Stimulated activated memory B cell treated with anti-CD40 and anti-IgM and Interleukin-4, amounts not matched to agents 10 μg/mL and 1 μg/mL and 100 μg/mL, for 72 hours (primary cell): ENCODE measurements at regions not wholly inside any gene's neighbourhood (a gene's known extent, or its start where the extent isn't known, plus 50 kb on each side); places are given as distances from the start of the nearest gene placed in this dataset.

ENCODE experiments used
- ATAC-seq: fragments of 150-1000 bp; cut with Tn5 transposase; 2 replicates; pipeline ENCODE4 v1.10.0; 2021
- H3K27ac Mint-ChIP-seq: one replicate; pipeline ENCODE4 v1.8.0; 2022; ENCODE audit warnings: mild to moderate bottlenecking, mixed read lengths
- H3K27me3 Mint-ChIP-seq: one replicate; pipeline ENCODE4 v1.8.0; 2022; ENCODE audit warnings: mixed read lengths
- H3K36me3 Mint-ChIP-seq: one replicate; pipeline ENCODE4 v1.8.0; 2022; ENCODE audit warnings: mixed read lengths
- H3K4me1 Mint-ChIP-seq: one replicate; pipeline ENCODE4 v1.8.0; 2022; ENCODE audit warnings: mixed read lengths
- H3K4me3 Mint-ChIP-seq: one replicate; pipeline ENCODE4 v1.8.0; 2022; ENCODE audit warnings: mild to moderate bottlenecking, moderate library complexity, mixed read lengths
- H3K9me3 Mint-ChIP-seq: one replicate; pipeline ENCODE4 v1.8.0; 2022; ENCODE audit warnings: mixed read lengths

DNA sequence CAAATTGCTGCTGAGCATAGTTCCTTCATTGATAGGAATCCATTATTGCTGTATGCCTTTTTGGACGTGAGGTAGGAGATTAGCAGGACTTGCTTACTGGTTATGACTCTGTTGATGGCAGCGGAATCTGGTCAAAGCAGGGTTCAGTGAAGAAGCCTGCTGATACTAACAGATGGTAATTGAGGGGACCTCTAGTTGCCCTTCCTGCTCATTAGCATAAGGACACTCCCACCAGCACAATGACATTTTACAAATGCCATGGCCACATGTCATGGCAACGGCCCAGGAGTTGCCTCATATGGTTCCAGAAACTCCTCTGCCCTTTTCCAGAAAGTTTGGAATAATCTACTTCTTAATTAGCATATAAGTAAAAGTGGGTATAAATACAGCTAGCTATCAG, 417.5 kb downstream of the CDC14C start:
- no peak for ATAC-seq
- Mint-ChIP-seq H3K27me3 (no peaks in the 10 kb centered on the region), H3K27ac (no peak overlapping the region), H3K9me3 (peaks cover 5% of the 10 kb centered on the region), H3K36me3 (no peaks in the 10 kb centered on the region), H3K4me3 (no peak overlapping the region), H3K4me1 (no peaks in the 10 kb centered on the region)

DNA sequence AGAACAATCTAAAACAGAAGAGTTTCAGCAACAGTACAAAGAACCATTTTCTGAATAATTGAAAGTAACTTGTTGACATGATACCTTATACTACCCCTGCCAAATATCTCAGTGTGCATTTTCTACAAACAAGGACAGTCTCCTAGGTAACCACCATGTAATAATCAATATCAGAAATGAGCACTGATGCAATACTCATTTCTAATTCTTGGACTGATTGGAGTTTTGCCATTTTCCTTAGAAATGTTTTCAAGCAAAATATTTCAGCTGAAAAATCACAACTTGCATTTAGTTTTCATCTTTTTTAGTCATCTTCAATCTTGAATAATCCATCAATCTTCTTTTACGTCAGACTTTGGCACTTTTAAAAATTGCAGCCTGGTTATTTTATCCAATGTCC, 420.2 kb downstream of the CDC14C start:
- Mint-ChIP-seq H3K27me3 (no peaks in the 10 kb centered on the region), H3K36me3 (no peaks in the 10 kb centered on the region), H3K4me3 (no peak overlapping the region), H3K9me3 (peaks cover 5% of the 10 kb centered on the region), H3K4me1 (no peaks in the 10 kb centered on the region), H3K27ac (no peak overlapping the region)
- no peak for ATAC-seq

DNA sequence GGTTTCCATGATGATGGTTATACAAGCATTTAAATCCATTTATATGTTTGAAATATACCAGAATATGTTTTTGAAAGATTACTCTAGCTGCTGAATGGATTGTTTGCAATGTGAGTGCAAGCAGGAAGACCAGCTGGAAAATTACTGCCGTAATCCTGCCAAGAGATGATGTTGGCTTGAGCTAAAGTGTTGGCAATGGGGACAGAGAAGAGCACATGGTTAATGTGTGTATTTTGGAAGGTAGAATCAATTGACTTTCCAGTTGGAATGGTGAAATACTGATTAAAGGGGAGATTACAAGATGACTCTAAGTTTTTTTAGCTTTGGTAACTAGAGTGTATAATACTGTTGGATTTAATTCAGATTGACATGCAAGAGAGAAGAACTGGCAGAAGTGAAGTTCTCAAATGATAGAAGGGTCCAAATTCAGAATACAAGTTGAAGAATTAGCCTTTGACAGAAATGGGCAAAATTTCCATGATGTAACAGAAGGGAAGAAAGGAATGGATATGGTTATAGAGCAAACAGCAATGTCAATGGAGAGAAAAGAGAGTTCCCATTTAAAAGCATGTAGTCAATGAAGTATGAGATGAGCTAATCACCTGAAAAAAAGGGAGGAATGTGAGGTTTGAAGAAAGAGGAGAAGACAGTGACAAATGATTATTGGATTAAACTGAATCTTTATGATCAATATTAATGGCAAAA, 422.0 kb downstream of the CDC14C start:
- Mint-ChIP-seq H3K4me3 (no peak overlapping the region), H3K36me3 (no peaks in the 10 kb centered on the region), H3K4me1 (no peaks in the 10 kb centered on the region), H3K9me3 (peaks cover 5% of the 10 kb centered on the region), H3K27ac (no peak overlapping the region), H3K27me3 (no peaks in the 10 kb centered on the region)
- ATAC-seq = no peak

- H3K27ac Mint-ChIP-seq = no peak overlapping the region
- H3K4me3 Mint-ChIP-seq = no peak overlapping the region
- H3K36me3 Mint-ChIP-seq = no peaks in the 10 kb centered on the region
- no peaks in the 10 kb centered on the region for H3K4me1 Mint-ChIP-seq
- no peaks in the 10 kb centered on the region for H3K27me3 Mint-ChIP-seq
- ATAC-seq = no peak
- H3K9me3 Mint-ChIP-seq = peaks cover 8% of the 10 kb centered on the region
Observed at GRCh38 chr7:49367072-49367471, 406.4 kb upstream of the VWC2 start.

GRCh38 chr7:49371771-49372170, 401.7 kb upstream of the VWC2 start:
- H3K4me3 Mint-ChIP-seq = no peak overlapping the region
- ATAC-seq = no peak
- peaks cover 9% of the 10 kb centered on the region for H3K9me3 Mint-ChIP-seq
- H3K4me1 Mint-ChIP-seq = no peaks in the 10 kb centered on the region
- no peaks in the 10 kb centered on the region for H3K27me3 Mint-ChIP-seq
- H3K27ac Mint-ChIP-seq = no peak overlapping the region
- no peaks in the 10 kb centered on the region for H3K36me3 Mint-ChIP-seq

GRCh38 chr7:49376817-49377375, 396.5 kb upstream of the VWC2 start:
- H3K9me3 Mint-ChIP-seq = peaks cover 5% of the 10 kb centered on the region
- no peak overlapping the region for H3K27ac Mint-ChIP-seq
- no peaks in the 10 kb centered on the region for H3K4me1 Mint-ChIP-seq
- H3K36me3 Mint-ChIP-seq = no peaks in the 10 kb centered on the region
- no peaks in the 10 kb centered on the region for H3K27me3 Mint-ChIP-seq
- no peak for ATAC-seq
- H3K4me3 Mint-ChIP-seq = no peak overlapping the region

DNA sequence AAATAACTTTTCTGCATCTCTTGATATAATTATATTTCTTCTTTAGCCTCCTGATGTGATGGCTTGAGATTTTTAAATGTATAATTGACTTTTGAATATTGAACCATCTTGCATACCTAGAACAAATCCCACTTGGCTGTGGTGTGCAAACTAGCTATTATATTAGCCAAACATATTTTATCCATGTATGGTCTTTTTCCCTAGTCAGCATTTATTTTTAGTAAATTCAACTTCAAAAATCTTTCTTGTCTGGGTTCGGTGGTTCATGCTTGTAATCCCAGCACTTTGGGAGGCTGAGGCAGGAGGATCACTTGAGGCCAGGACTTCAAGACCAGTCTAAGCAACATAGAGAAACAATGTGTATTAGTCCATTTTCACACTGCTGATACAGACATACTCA, 386.6 kb upstream of the VWC2 start:
- Mint-ChIP-seq H3K4me1 (no peaks in the 10 kb centered on the region), H3K27me3 (no peaks in the 10 kb centered on the region), H3K4me3 (no peak overlapping the region), H3K9me3 (peaks cover 13% of the 10 kb centered on the region), H3K36me3 (no peaks in the 10 kb centered on the region), H3K27ac (no peak overlapping the region)
- no peak for ATAC-seq

DNA sequence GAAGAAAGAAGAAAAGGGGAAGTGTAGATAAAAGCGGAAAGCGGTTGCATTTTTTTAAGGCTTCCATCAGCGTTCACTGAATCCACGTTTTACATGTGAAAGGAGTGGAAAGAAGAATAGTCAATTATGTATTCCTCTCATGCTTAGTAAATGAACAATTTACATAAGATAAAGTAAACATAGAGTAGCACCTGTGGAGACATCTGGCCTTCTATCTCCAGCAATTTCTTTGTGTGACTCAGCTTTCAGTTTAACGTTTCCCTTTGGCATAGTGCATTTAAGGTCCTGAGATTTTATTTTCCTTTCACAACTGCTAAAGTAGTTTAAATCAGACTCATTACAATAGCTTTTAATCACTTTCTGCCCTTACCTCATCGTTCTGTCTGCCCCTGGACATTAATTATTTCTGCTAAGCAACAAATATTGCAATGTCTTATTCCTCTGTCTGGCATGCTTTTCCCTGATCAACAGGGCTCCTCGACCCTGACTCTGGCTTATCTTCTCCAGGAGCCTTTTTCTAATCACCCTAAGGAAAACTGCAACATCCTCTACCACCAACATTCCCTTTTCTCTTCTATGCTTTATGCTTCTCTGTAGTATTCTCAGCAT, 383.5 kb upstream of the VWC2 start:
- Mint-ChIP-seq H3K36me3 (no peaks in the 10 kb centered on the region), H3K27ac (no peak overlapping the region), H3K4me1 (no peaks in the 10 kb centered on the region), H3K27me3 (no peaks in the 10 kb centered on the region), H3K4me3 (no peak overlapping the region), H3K9me3 (peaks cover 8% of the 10 kb centered on the region)
- no peak for ATAC-seq

- Mint-ChIP-seq H3K27ac (no peak overlapping the region), H3K27me3 (no peaks in the 10 kb centered on the region), H3K36me3 (no peaks in the 10 kb centered on the region), H3K4me1 (no peaks in the 10 kb centered on the region), H3K9me3 (no peaks in the 10 kb centered on the region), H3K4me3 (no peak overlapping the region)
- no peak for ATAC-seq
Observed at GRCh38 chr7:49396229-49396628, 377.2 kb upstream of the VWC2 start.

DNA sequence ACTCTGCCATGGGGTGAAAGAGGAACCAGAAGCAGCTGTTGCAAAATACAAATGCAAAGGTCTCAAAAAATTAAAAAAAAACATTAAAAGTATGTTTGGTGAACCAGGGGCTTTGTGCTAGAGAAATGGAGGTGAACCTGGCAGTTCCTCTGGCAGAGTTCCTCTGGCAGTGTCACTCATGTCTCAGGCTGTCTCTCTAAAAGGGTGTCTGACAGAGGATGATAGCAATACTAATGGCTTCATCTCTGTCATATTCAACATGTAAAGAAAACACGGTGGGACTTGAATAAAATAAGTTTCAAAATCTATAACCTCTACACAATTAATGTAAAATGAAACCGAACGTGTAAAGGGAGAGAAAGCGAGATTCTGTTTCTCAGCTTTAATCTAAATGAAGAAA, 375.7 kb upstream of the VWC2 start:
- Mint-ChIP-seq H3K27ac (no peak overlapping the region), H3K27me3 (no peaks in the 10 kb centered on the region), H3K36me3 (no peaks in the 10 kb centered on the region), H3K4me1 (no peaks in the 10 kb centered on the region), H3K4me3 (no peak overlapping the region), H3K9me3 (peaks cover 2% of the 10 kb centered on the region)
- ATAC-seq = no peak

- Mint-ChIP-seq H3K27me3 (no peaks in the 10 kb centered on the region), H3K9me3 (peaks cover 2% of the 10 kb centered on the region), H3K27ac (no peak overlapping the region), H3K4me3 (no peak overlapping the region), H3K36me3 (no peaks in the 10 kb centered on the region), H3K4me1 (no peaks in the 10 kb centered on the region)
- ATAC-seq = no peak
Observed at GRCh38 chr7:49398236-49398635, 375.2 kb upstream of the VWC2 start.

DNA sequence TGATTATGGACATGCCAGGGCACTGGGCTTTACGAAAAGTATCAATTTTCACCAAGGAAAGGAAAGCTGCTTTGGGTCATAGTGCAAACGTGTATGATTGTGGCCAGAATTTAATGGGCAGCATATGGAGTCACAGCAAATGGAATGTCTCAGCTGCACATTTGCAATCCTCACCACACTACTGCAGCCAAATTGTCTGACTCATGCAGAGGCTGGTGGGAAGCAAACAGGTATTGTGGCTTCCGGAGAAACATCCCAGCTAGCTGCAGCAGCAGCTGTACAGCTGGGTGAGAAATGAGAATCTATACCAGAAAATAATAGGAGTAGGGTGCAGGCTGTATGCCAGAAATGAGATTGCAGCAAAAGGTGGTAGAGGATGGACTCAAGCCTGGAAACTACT, 374.7 kb upstream of the VWC2 start:
- Mint-ChIP-seq H3K4me3 (no peak overlapping the region), H3K9me3 (peaks cover 6% of the 10 kb centered on the region), H3K27me3 (no peaks in the 10 kb centered on the region), H3K4me1 (no peaks in the 10 kb centered on the region), H3K36me3 (no peaks in the 10 kb centered on the region), H3K27ac (no peak overlapping the region)
- ATAC-seq = no peak

DNA sequence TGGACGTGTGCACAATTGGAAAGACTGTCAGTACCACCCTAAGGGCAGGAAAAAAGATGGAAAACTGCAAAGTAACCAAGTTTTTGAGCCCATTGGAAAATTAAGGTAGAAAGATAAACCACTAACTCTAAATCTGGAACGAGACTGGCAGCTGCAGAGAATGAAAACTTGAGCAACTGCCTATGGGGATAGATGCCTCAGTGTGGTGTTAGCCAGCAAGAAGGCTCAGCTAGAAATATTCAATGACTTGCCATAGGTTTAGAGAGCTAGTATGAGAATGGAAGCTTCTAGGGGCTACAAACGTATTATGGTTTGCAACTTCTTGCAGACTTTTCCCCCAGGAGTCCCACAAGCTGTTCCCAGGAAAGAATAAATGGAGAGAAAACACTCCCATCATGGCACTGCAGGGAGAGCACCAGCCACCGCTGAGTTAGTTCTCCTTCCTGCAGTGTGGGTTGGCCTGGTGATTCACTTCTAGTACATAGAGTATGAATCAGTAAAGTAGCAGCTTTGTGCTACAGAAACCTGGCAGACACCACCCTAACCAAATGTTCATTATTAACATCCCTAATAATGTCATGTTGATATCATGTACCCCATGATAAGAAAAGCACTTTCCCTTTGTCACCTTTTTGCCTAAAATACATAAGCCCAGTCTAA, 372.4 kb upstream of the VWC2 start:
- Mint-ChIP-seq H3K9me3 (peaks cover 9% of the 10 kb centered on the region), H3K4me3 (no peak overlapping the region), H3K27me3 (no peaks in the 10 kb centered on the region), H3K36me3 (no peaks in the 10 kb centered on the region), H3K4me1 (no peaks in the 10 kb centered on the region), H3K27ac (no peak overlapping the region)
- no peak for ATAC-seq

DNA sequence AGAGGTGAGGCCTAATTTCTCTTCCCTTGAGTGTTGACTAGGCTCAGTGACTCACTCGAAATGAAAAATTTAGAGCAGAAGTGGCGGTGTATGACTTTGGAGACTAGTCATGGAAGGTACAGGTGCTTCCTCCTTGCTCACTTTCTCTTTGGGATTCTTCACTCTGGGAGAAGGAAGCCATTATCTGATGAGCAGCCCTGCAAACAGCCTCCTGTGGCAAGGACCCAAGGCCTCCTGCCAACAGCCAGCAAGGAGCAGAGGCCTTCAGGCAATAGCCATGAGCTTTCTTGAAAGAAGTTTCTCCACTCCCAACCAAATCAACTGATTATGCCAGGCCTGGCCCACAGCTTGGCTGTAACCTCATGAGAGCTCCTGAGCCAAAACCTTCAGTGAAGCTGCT, 369.6 kb upstream of the VWC2 start:
- H3K36me3 Mint-ChIP-seq = no peaks in the 10 kb centered on the region
- H3K27ac Mint-ChIP-seq = no peak overlapping the region
- ATAC-seq = no peak
- no peaks in the 10 kb centered on the region for H3K27me3 Mint-ChIP-seq
- H3K4me3 Mint-ChIP-seq = no peak overlapping the region
- H3K4me1 Mint-ChIP-seq = no peaks in the 10 kb centered on the region
- peaks cover 11% of the 10 kb centered on the region for H3K9me3 Mint-ChIP-seq

GRCh38 chr7:49407205-49407604, 366.2 kb upstream of the VWC2 start:
- H3K27me3 Mint-ChIP-seq = no peaks in the 10 kb centered on the region
- H3K27ac Mint-ChIP-seq = no peak overlapping the region
- ATAC-seq = no peak
- H3K36me3 Mint-ChIP-seq = no peaks in the 10 kb centered on the region
- peaks cover 11% of the 10 kb centered on the region for H3K9me3 Mint-ChIP-seq
- H3K4me3 Mint-ChIP-seq = no peak overlapping the region
- H3K4me1 Mint-ChIP-seq = no peaks in the 10 kb centered on the region

DNA sequence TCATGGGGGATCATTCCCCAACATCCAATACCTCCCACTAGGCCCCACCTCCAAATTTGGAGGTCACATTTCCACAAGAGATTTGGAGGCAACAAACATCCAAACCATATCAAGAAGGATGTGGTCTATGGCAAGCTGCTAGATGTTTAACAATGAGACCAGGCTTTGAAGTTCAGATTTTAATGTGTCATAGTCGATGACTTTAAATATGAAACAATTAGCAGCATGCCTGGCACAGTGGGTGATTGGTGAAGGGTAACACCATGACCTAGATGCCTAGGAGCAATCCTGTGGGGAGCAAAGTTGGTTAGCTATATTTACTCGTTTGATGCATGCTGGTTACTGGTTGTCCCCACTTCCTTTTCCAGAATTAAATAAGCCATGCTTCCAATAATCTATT, 356.4 kb upstream of the VWC2 start:
- Mint-ChIP-seq H3K9me3 (peaks cover 9% of the 10 kb centered on the region), H3K27me3 (no peaks in the 10 kb centered on the region), H3K4me3 (no peak overlapping the region), H3K36me3 (no peaks in the 10 kb centered on the region), H3K27ac (no peak overlapping the region), H3K4me1 (no peaks in the 10 kb centered on the region)
- ATAC-seq = no peak
